Islet of Langerhans (tissue), 1 donor: ENCODE measurements at regions not wholly inside any gene's neighbourhood (a gene's known extent, or its start where the extent isn't known, plus 50 kb on each side); places are given as distances from the start of the nearest gene placed in this dataset.

Experiments
- FAIRE-seq: peaks from one replicate; lab custom pipeline; 2011; peaks lifted over from hg19 to GRCh38; lab: Jason Lieb, UNC

- FAIRE-seq, result no peak
Measured at GRCh38 chr17:72390675-72391508, 270.1 kb downstream of the SOX9 start.

GRCh38 chr17:72392056-72393010, 271.5 kb downstream of the SOX9 start:
- FAIRE-seq, result no peak

- no peak for FAIRE-seq
Measured at GRCh38 chr17:72393553-72393952, 272.7 kb downstream of the SOX9 start.

GRCh38 chr17:72394531-72394930, 273.7 kb downstream of the SOX9 start:
- FAIRE-seq, result no peak

GRCh38 chr17:72396121-72396520, 275.3 kb downstream of the SOX9 start:
- no peak for FAIRE-seq

- no peak for FAIRE-seq
Measured at GRCh38 chr17:72397223-72397667, 276.4 kb downstream of the SOX9 start.

- FAIRE-seq, result no peak
Measured at GRCh38 chr17:72397687-72398086, 276.9 kb downstream of the SOX9 start.

GRCh38 chr17:72399023-72399607, 278.3 kb downstream of the SOX9 start:
- FAIRE-seq, result no peak

GRCh38 chr17:72399608-72400487, 279.0 kb downstream of the SOX9 start:
- no peak for FAIRE-seq

GRCh38 chr17:72400488-72400827, 279.6 kb downstream of the SOX9 start:
- FAIRE-seq, result no peak

GRCh38 chr17:72400863-72401262, 280.0 kb downstream of the SOX9 start:
- FAIRE-seq, result no peak

GRCh38 chr17:72401883-72402726, 281.3 kb downstream of the SOX9 start:
- FAIRE-seq, result no peak

GRCh38 chr17:72402727-72403210, 281.9 kb downstream of the SOX9 start:
- FAIRE-seq, result no peak

- FAIRE-seq, result no peak
Measured at GRCh38 chr17:72403713-72404209, 282.9 kb downstream of the SOX9 start.

- FAIRE-seq, result no peak
Measured at GRCh38 chr17:72404872-72405271, 284.1 kb downstream of the SOX9 start.

- FAIRE-seq, result no peak
Measured at GRCh38 chr17:72405662-72406230, 284.9 kb downstream of the SOX9 start.

- FAIRE-seq, result no peak
Measured at GRCh38 chr17:72406498-72406897, 285.7 kb downstream of the SOX9 start.

GRCh38 chr17:72407336-72407909, 286.6 kb downstream of the SOX9 start:
- FAIRE-seq, result peak; percentile 97

- no peak for FAIRE-seq
Measured at GRCh38 chr17:72407931-72408330, 287.1 kb downstream of the SOX9 start.

- no peak for FAIRE-seq
Measured at GRCh38 chr17:72408641-72409040, 287.8 kb downstream of the SOX9 start.
